HG03095 (cell line): ENCODE measurements at regions not wholly inside any gene's neighbourhood (a gene's known extent, or its start where the extent isn't known, plus 50 kb on each side); places are given as distances from the start of the nearest gene placed in this dataset.
A peak's percentile ranks its signal among the peaks of the same experiment; 100 is the strongest.
"Not testable (repeated sequence)": the region's sequence is repeated elsewhere in the genome, so short reads cannot be mapped to it uniquely, and the experiment has no call there.

ENCODE experiments used
- ATAC-seq: cut with Tn5 transposase; IDR thresholded peaks from one replicate; pipeline ENCODE4 v1.9.1; 2021; ENCODE audit warnings: moderate library complexity; ENCODE audit not compliant: unreplicated experiment

- not testable (repeated sequence) for ATAC-seq
These were observed 511.0 kb downstream of the RPIA start for GRCh38 chr2:89202518-89202917.

- ATAC-seq: peak; percentile 55
These were observed 513.7 kb downstream of the RPIA start for GRCh38 chr2:89205153-89205552.

GRCh38 chr2:89208144-89208932 is 516.9 kb downstream of the RPIA start:
- ATAC-seq: not testable (repeated sequence)

- ATAC-seq: not testable (repeated sequence)
These were observed 521.7 kb downstream of the RPIA start for GRCh38 chr2:89213151-89213550.

- peak; percentile 70 for ATAC-seq
These were observed 522.3 kb downstream of the RPIA start for GRCh38 chr2:89213811-89214210.

GRCh38 chr2:89221474-89221873 is 530.0 kb downstream of the RPIA start:
- ATAC-seq: not testable (repeated sequence)

GRCh38 chr2:89222063-89222732 is 530.7 kb downstream of the RPIA start:
- ATAC-seq: not testable (repeated sequence)

GRCh38 chr2:89224803-89225202 is 533.3 kb downstream of the RPIA start:
- not testable (repeated sequence) for ATAC-seq

GRCh38 chr2:89229979-89230378 is 538.5 kb downstream of the RPIA start:
- not testable (repeated sequence) for ATAC-seq

- ATAC-seq: not testable (repeated sequence)
These were observed 539.8 kb downstream of the RPIA start for GRCh38 chr2:89231241-89231640.

GRCh38 chr2:89233931-89234330 is 542.5 kb downstream of the RPIA start:
- not testable (repeated sequence) for ATAC-seq

- ATAC-seq: not testable (repeated sequence)
These were observed 543.5 kb downstream of the RPIA start for GRCh38 chr2:89234818-89235466.

GRCh38 chr2:89236832-89237450 is 545.5 kb downstream of the RPIA start:
- ATAC-seq: not testable (repeated sequence)

GRCh38 chr2:89237783-89238182 is 546.3 kb downstream of the RPIA start:
- not testable (repeated sequence) for ATAC-seq

- peak; percentile 95 for ATAC-seq
These were observed 551.7 kb downstream of the RPIA start for GRCh38 chr2:89243114-89243700.

GRCh38 chr2:89244407-89244806 is 552.9 kb downstream of the RPIA start:
- not testable (repeated sequence) for ATAC-seq

- not testable (repeated sequence) for ATAC-seq
These were observed 554.0 kb downstream of the RPIA start for GRCh38 chr2:89245478-89245877.

- not testable (repeated sequence) for ATAC-seq
These were observed 554.6 kb downstream of the RPIA start for GRCh38 chr2:89246027-89246426.

- not testable (repeated sequence) for ATAC-seq
These were observed 555.1 kb downstream of the RPIA start for GRCh38 chr2:89246620-89247019.

GRCh38 chr2:89255013-89255412 is 563.5 kb downstream of the RPIA start:
- ATAC-seq: not testable (repeated sequence)

GRCh38 chr2:89273443-89273842 is 582.0 kb downstream of the RPIA start:
- not testable (repeated sequence) for ATAC-seq
